Loucy (cell line): ENCODE measurements at regions not wholly inside any gene's neighbourhood (a gene's known extent, or its start where the extent isn't known, plus 50 kb on each side); places are given as distances from the start of the nearest gene placed in this dataset.

ENCODE experiments used
- H2AFZ ChIP-seq: fragments of 200-600 bp; sonication (generic); 2 replicates; pipeline ENCODE4 v1.6.0; 2016; ENCODE audit warnings: antibody characterized with exemption, mild to moderate bottlenecking, low read length, moderate library complexity
- H3F3A ChIP-seq: fragments of 200-600 bp; 2 replicates; pipeline ENCODE4 v1.6.0; 2016; ENCODE audit warnings: antibody characterized with exemption, low read depth, mild to moderate bottlenecking
- H3K27me3 ChIP-seq: fragments of 200-600 bp; sonication (generic); 2 replicates; pipeline ENCODE4 v1.6.1; 2014; ENCODE audit warnings: low read length, mild to moderate bottlenecking; ENCODE audit not compliant: insufficient read depth, poor library complexity, severe bottlenecking
- H3K36me3 ChIP-seq: fragments of 200-600 bp; sonication (generic); 2 replicates; pipeline ENCODE4 v1.6.1; 2016; ENCODE audit warnings: low read length; ENCODE audit not compliant: insufficient read depth
- H3K4me1 ChIP-seq: fragments of 200-600 bp; sonication (generic); 2 replicates; pipeline ENCODE4 v1.5.1; 2014; ENCODE audit warnings: low read length, mild to moderate bottlenecking; ENCODE audit not compliant: insufficient read depth, poor library complexity, severe bottlenecking
- H3K4me2 ChIP-seq: fragments of 200-600 bp; sonication (generic); 2 replicates; pipeline ENCODE4 v1.6.0; 2014; ENCODE audit warnings: antibody characterized with exemption, low read length, low read depth, mild to moderate bottlenecking; ENCODE audit not compliant: poor library complexity, severe bottlenecking
- H3K4me3 ChIP-seq: fragments of 200-600 bp; sonication (generic); 2 replicates; pipeline ENCODE4 v1.5.1; 2014; ENCODE audit warnings: low read length, mild to moderate bottlenecking, mixed read lengths; ENCODE audit not compliant: poor library complexity, severe bottlenecking
- H3K79me2 ChIP-seq: fragments of 200-600 bp; sonication (generic); 2 replicates; pipeline ENCODE4 v1.6.1; 2014; ENCODE audit warnings: low read length; ENCODE audit not compliant: insufficient read depth
- H3K9ac ChIP-seq: fragments of 200-600 bp; sonication (generic); 2 replicates; pipeline ENCODE4 v1.6.0; 2014; ENCODE audit warnings: mild to moderate bottlenecking, low read depth, low read length, moderate library complexity; ENCODE audit not compliant: poor library complexity, severe bottlenecking
- H3K9me2 ChIP-seq: fragments of 200-600 bp; sonication (generic); replicated peaks from 2 replicates; pipeline ENCODE4 v1.6.1; 2016; ENCODE audit warnings: low read depth, low read length, mixed read lengths
- H3K9me3 ChIP-seq: fragments of 200-600 bp; sonication (generic); 2 replicates; pipeline ENCODE4 v1.6.1; 2014; ENCODE audit warnings: mild to moderate bottlenecking, antibody characterized with exemption, low read length, low read depth; ENCODE audit not compliant: insufficient read depth
- H4K20me1 ChIP-seq: fragments of 200-600 bp; sonication (generic); 2 replicates; pipeline ENCODE4 v1.6.0; 2014; ENCODE audit warnings: antibody characterized with exemption, low read length, mild to moderate bottlenecking; ENCODE audit not compliant: insufficient read depth, poor library complexity, severe bottlenecking
- EZH2phosphoT487 ChIP-seq: fragments of 200-600 bp; IDR thresholded peaks from 2 replicates; pipeline ENCODE4 v1.6.1; 2018; ENCODE audit warnings: antibody characterized with exemption, mild to moderate bottlenecking, moderate library complexity, borderline replicate concordance
- TF ChIP-seq, protein P1 (sequence below): fragments of 200-600 bp; sonication (generic); conservative IDR thresholded peaks from 2 replicates; pipeline ENCODE4 v1.5.1; 2014; ENCODE audit warnings: mild to moderate bottlenecking, antibody characterized with exemption, low read length

DNA sequence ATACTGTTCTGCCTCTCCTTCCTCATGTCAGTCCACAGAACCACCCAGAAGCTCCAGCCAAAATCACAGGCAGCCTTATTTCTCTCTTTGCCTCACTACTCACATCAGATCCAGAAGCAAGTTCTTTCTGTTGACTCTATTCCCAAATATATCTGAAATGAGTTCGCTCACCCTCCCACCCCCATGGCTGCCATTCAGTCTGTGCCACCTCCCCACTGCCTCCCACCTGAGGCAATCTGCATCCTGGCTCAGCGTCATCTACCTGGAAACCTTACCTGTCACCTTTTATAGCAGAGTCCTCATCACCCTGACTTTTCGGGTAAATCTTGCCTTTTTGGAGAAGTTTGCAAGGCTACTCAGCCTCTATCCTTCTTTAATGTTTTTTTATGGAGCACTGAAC is 501.8 kb downstream of the BCL11B start:
- Histone ChIP-seq H2AFZ (no peak overlapping the region), H3K9ac (no peak overlapping the region), H3K79me2 (no peaks in the 10 kb centered on the region), H3F3A (no peaks in the 10 kb centered on the region), H3K4me1 (no peaks in the 10 kb centered on the region), H3K36me3 (no peaks in the 10 kb centered on the region), H3K9me3 (no peaks in the 10 kb centered on the region), H3K9me2 (no peaks in the 10 kb centered on the region), H3K4me2 (no peak overlapping the region), H3K4me3 (no peak overlapping the region), H3K27me3 (no peaks in the 10 kb centered on the region), H4K20me1 (no peaks in the 10 kb centered on the region)
- TF ChIP-seq EZH2phosphoT487 = no peak
- TF ChIP-seq, protein P1, sequence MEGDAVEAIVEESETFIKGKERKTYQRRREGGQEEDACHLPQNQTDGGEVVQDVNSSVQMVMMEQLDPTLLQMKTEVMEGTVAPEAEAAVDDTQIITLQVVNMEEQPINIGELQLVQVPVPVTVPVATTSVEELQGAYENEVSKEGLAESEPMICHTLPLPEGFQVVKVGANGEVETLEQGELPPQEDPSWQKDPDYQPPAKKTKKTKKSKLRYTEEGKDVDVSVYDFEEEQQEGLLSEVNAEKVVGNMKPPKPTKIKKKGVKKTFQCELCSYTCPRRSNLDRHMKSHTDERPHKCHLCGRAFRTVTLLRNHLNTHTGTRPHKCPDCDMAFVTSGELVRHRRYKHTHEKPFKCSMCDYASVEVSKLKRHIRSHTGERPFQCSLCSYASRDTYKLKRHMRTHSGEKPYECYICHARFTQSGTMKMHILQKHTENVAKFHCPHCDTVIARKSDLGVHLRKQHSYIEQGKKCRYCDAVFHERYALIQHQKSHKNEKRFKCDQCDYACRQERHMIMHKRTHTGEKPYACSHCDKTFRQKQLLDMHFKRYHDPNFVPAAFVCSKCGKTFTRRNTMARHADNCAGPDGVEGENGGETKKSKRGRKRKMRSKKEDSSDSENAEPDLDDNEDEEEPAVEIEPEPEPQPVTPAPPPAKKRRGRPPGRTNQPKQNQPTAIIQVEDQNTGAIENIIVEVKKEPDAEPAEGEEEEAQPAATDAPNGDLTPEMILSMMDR = no peak

DNA sequence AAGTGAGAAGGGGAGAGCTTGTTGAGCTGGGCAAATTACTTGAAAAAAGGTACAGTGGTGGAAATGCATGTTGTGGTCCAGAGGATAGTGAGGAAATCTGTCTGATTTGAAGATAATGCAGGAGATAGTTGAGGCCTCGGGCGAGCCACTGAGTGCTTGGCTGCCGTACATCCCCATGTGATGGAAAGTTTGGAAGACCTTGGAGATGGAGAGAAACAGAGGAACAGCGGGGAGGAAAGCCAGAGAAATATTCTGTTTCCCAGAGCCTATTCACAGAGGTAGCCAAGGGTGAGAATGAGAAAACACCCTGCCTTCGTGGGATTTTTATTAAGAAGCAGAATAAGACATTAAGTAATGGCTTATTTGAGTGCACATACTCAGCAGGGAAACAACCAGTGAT is 498.2 kb downstream of the BCL11B start:
- no peak for TF ChIP-seq EZH2phosphoT487
- TF ChIP-seq, protein P1 = no peak
- Histone ChIP-seq H3K4me2 (no peak overlapping the region), H3K9ac (no peak overlapping the region), H3K9me2 (no peaks in the 10 kb centered on the region), H4K20me1 (no peaks in the 10 kb centered on the region), H3K4me3 (no peak overlapping the region), H3K79me2 (no peaks in the 10 kb centered on the region), H3K36me3 (no peaks in the 10 kb centered on the region), H3K4me1 (no peaks in the 10 kb centered on the region), H3K27me3 (no peaks in the 10 kb centered on the region), H3F3A (no peaks in the 10 kb centered on the region), H2AFZ (no peak overlapping the region), H3K9me3 (no peaks in the 10 kb centered on the region)

DNA sequence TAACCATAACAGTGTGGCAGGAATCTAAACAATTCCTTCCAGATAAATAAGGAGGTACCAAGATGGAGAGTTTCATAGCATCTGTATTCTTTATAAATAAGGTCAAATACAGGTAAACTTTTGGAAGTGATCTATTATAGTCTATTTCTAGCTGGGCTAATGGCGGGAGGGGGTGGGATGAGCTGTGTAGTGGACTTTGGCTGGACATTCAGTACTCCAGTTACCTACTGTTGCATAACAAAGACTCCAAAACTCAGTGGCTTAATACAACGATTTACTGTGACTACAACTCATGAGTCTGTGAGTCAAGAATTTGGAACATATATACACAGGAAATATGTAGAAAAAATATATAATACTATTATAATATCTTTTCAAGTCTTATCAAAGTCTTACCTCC is 496.1 kb downstream of the BCL11B start:
- Histone ChIP-seq H3K36me3 (no peaks in the 10 kb centered on the region), H3K9me2 (no peaks in the 10 kb centered on the region), H3K9me3 (no peaks in the 10 kb centered on the region), H3K79me2 (no peaks in the 10 kb centered on the region), H3F3A (no peaks in the 10 kb centered on the region), H3K4me1 (no peaks in the 10 kb centered on the region), H3K4me3 (no peak overlapping the region), H3K27me3 (no peaks in the 10 kb centered on the region), H3K9ac (no peak overlapping the region), H4K20me1 (no peaks in the 10 kb centered on the region), H3K4me2 (no peak overlapping the region), H2AFZ (no peak overlapping the region)
- TF ChIP-seq, protein P1 = no peak
- no peak for TF ChIP-seq EZH2phosphoT487
